GM23338 (cell line): ENCODE measurements at regions not wholly inside any gene's neighbourhood (a gene's known extent, or its start where the extent isn't known, plus 50 kb on each side); places are given as distances from the start of the nearest gene placed in this dataset.

Source experiments
- ATAC-seq: fragments of 200-7000 bp; cut with Tn5 transposase; 3 replicates; pipeline ENCODE4 v1.9.1; 2020
- DNase-seq: peaks from one replicate; pipeline ENCODE4 v3.0.0-alpha.2; 2015; ENCODE audit warnings: low spot score
- H2AFZ ChIP-seq: fragments of 200-600 bp; sonication (generic); 2 replicates; pipeline ENCODE4 v1.8.0; 2016; ENCODE audit warnings: antibody characterized with exemption, mild to moderate bottlenecking, moderate library complexity
- H3F3A ChIP-seq: fragments of 200-600 bp; sonication (generic); replicated peaks from 2 replicates; pipeline ENCODE4 v1.8.0; 2017; ENCODE audit warnings: antibody characterized with exemption, mixed run types, low read depth
- H3K27ac ChIP-seq: fragments of 200-600 bp; sonication (generic); 2 replicates; pipeline ENCODE4 v1.6.1; 2016; ENCODE audit warnings: low read depth
- H3K27me3 ChIP-seq: fragments of 200-600 bp; sonication (generic); 2 replicates; pipeline ENCODE4 v1.8.0; 2016; ENCODE audit warnings: mild to moderate bottlenecking, mixed run types, moderate library complexity; ENCODE audit not compliant: insufficient read depth
- H3K36me3 ChIP-seq: fragments of 200-600 bp; sonication (generic); 2 replicates; pipeline ENCODE4 v1.8.0; 2016; ENCODE audit warnings: mild to moderate bottlenecking; ENCODE audit not compliant: insufficient read depth
- H3K4me1 ChIP-seq: fragments of 200-600 bp; sonication (generic); 2 replicates; pipeline ENCODE4 v1.8.0; 2016; ENCODE audit warnings: mild to moderate bottlenecking, moderate library complexity; ENCODE audit not compliant: insufficient read depth
- H3K4me2 ChIP-seq: fragments of 200-600 bp; sonication (generic); 2 replicates; pipeline ENCODE4 v1.7.1; 2017; ENCODE audit warnings: mixed run types
- H3K4me3 ChIP-seq: fragments of 200-600 bp; sonication (generic); 2 replicates; pipeline ENCODE4 v1.6.1; 2016; ENCODE audit warnings: mixed run types
- H3K79me2 ChIP-seq: fragments of 200-600 bp; sonication (generic); replicated peaks from 2 replicates; pipeline ENCODE4 v1.8.0; 2017; ENCODE audit warnings: mild to moderate bottlenecking; ENCODE audit not compliant: insufficient read depth
- H3K9me2 ChIP-seq: fragments of 200-600 bp; sonication (generic); 2 replicates; pipeline ENCODE4 v1.8.0; 2017; ENCODE audit not compliant: insufficient read depth
- H4K20me1 ChIP-seq: fragments of 200-600 bp; sonication (generic); replicated peaks from 2 replicates; pipeline ENCODE4 v1.8.0; 2017; ENCODE audit warnings: mild to moderate bottlenecking; ENCODE audit not compliant: insufficient read depth
- H3K27ac Mint-ChIP-seq: 2 replicates; pipeline ENCODE4 v1.8.0; 2020; ENCODE audit warnings: inconsistent platforms, mild to moderate bottlenecking, moderate library complexity, mixed read lengths
- H3K27me3 Mint-ChIP-seq: 3 replicates; pipeline ENCODE4 v1.8.0; 2022; ENCODE audit warnings: low read depth, mild to moderate bottlenecking, moderate library complexity, mixed read lengths, inconsistent platforms; ENCODE audit not compliant: insufficient read depth, poor library complexity
- H3K36me3 Mint-ChIP-seq: 3 replicates; pipeline ENCODE4 v1.8.0; 2021; ENCODE audit warnings: low read depth, mild to moderate bottlenecking, inconsistent platforms, moderate library complexity, mixed read lengths
- H3K4me1 Mint-ChIP-seq: 3 replicates; pipeline ENCODE4 v1.8.0; 2020; ENCODE audit warnings: mild to moderate bottlenecking, inconsistent platforms, mixed read lengths
- H3K4me3 Mint-ChIP-seq: 3 replicates; pipeline ENCODE4 v1.8.0; 2021; ENCODE audit warnings: moderate library complexity, mild to moderate bottlenecking, inconsistent platforms, mixed read lengths
- H3K9me3 Mint-ChIP-seq: 3 replicates; pipeline ENCODE4 v1.8.0; 2020; ENCODE audit warnings: moderate library complexity, mild to moderate bottlenecking, inconsistent platforms, mixed read lengths
- CREB1 ChIP-seq: fragments of 250-450 bp; sonication (Bioruptor Pico); IDR thresholded peaks from 2 replicates; pipeline ENCODE4 v1.5.0; 2020; ENCODE audit warnings: low read depth, mild to moderate bottlenecking, moderate library complexity
- EZH2 ChIP-seq: fragments of 200-600 bp; sonication (generic); IDR thresholded peaks from one replicate; pipeline ENCODE4 v1.8.0; 2017; ENCODE audit warnings: antibody characterized with exemption, mild to moderate bottlenecking, low read depth; ENCODE audit not compliant: unreplicated experiment
- EZH2phosphoT487 ChIP-seq: fragments of 200-600 bp; sonication (generic); IDR thresholded peaks from one replicate; pipeline ENCODE4 v1.8.1; 2018; ENCODE audit warnings: antibody characterized with exemption; ENCODE audit not compliant: unreplicated experiment
- JUNB ChIP-seq: IDR thresholded peaks from one replicate; pipeline ENCODE4 v1.6.1; 2016; ENCODE audit warnings: antibody characterized with exemption; ENCODE audit not compliant: unreplicated experiment
- NANOG ChIP-seq: IDR thresholded peaks from 2 replicates; pipeline ENCODE4 v1.6.1; 2016; ENCODE audit warnings: antibody characterized with exemption, borderline replicate concordance
- POLR2AphosphoS5 ChIP-seq: IDR thresholded peaks from 2 replicates; pipeline ENCODE4 v1.6.1; 2016; ENCODE audit warnings: antibody characterized with exemption, low read depth
- STAT1 ChIP-seq: IDR thresholded peaks from one replicate; pipeline ENCODE4 v1.6.1; 2016; ENCODE audit warnings: antibody characterized with exemption; ENCODE audit not compliant: unreplicated experiment
- TF ChIP-seq, protein P1 (sequence below), 2 experiments: fragments of 200-600 bp in 1 of 2; sonication (generic) in 1 of 2; conservative IDR thresholded peaks; 2 replicates each; pipeline versions ENCODE4 v1.5.1 to v1.6.1; 2016 to 2017; ENCODE audit warnings: antibody characterized with exemption in 2 of 2, low read depth in 2 of 2, mild to moderate bottlenecking in 2 of 2, moderate library complexity in 1 of 2
- TF ChIP-seq, protein P2 (sequence below): fragments of 250-450 bp; sonication (Bioruptor Pico); IDR thresholded peaks from 2 replicates; pipeline ENCODE4 v1.5.0; 2020; ENCODE audit warnings: mild to moderate bottlenecking, moderate library complexity
- TF ChIP-seq, protein P3 (sequence below): IDR thresholded peaks from one replicate; pipeline ENCODE4 v1.6.1; 2018; ENCODE audit warnings: antibody characterized with exemption; ENCODE audit not compliant: unreplicated experiment

DNA sequence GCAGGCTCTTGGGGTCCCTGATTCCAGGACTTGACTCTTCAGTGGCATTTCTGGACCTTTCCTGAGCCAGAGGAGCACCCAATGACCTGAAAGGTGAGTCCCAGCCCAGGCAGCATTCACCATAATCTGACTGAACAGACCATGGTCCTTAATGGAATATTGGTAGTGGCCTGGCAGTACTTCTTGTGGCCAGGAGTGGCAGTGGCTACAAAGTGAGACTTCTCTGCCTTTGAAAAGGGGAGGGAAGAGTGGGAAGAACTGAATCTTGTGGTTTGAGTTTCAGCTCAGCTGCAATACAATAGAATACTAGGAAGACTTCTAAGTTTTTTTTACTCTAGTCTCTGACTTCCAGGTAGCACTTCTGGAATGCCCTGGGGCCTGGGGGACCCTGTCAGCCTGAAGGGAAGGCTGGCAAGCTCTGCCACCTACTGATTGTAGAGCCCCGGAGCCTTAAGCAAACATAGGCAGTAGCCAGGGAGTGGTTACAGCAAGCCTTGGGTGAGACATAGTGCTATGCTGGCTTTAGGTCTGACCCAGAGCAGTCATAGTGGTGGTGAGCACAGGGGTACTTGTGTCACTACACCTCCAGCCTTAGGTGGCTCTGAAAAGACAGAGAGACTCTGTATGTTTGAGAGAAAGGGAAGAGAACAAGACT, 674.2 kb upstream of the MANEA start:
- Mint-ChIP-seq H3K27me3 (no peaks in the 10 kb centered on the region), H3K4me1 (no peaks in the 10 kb centered on the region), H3K36me3 (no peaks in the 10 kb centered on the region), H3K4me3 (no peak overlapping the region), H3K27ac (no peak overlapping the region), H3K9me3 (no peaks in the 10 kb centered on the region)
- Histone ChIP-seq H3K4me2 (no peak overlapping the region), H2AFZ (no peak overlapping the region), H3K4me1 (no peaks in the 10 kb centered on the region), H3K36me3 (no peaks in the 10 kb centered on the region), H4K20me1 (no peaks in the 10 kb centered on the region), H3K27ac (no peak overlapping the region), H3F3A (no peaks in the 10 kb centered on the region), H3K79me2 (no peaks in the 10 kb centered on the region), H3K9me2 (no peaks in the 10 kb centered on the region; the same call in 1 of the 2 replicates), H3K27me3 (no peaks in the 10 kb centered on the region), H3K4me3 (no peak overlapping the region)
- TF ChIP-seq, protein P1, sequence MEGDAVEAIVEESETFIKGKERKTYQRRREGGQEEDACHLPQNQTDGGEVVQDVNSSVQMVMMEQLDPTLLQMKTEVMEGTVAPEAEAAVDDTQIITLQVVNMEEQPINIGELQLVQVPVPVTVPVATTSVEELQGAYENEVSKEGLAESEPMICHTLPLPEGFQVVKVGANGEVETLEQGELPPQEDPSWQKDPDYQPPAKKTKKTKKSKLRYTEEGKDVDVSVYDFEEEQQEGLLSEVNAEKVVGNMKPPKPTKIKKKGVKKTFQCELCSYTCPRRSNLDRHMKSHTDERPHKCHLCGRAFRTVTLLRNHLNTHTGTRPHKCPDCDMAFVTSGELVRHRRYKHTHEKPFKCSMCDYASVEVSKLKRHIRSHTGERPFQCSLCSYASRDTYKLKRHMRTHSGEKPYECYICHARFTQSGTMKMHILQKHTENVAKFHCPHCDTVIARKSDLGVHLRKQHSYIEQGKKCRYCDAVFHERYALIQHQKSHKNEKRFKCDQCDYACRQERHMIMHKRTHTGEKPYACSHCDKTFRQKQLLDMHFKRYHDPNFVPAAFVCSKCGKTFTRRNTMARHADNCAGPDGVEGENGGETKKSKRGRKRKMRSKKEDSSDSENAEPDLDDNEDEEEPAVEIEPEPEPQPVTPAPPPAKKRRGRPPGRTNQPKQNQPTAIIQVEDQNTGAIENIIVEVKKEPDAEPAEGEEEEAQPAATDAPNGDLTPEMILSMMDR (conservative IDR thresholded peaks at IDR 0.05; ENCODE audit: low read depth in 2 of 2), result peak; percentile 29 to 44
- no peak for TF ChIP-seq NANOG
- DNase-seq, result peak; percentile 59
- peak; percentile 95 for ATAC-seq

DNA sequence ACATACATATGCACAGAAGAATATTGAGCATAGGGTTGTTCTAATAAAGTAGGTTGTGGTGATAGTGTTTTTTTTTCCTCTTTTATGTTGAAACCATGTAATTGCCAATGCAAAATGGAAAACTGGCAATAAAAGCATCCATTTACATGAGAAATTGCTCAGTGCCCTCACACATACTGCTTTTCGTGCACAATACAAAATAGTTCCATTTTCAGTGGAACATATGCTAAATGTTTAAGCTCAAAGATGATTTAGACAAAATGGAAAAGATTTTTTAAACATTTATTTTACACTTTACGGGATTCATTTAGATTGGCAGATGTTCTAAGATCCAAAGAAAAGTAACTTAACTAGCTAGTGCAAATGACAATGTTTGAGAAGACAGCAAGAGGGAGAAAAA, 678.1 kb upstream of the MANEA start:
- no peaks in the 10 kb centered on the region for H3F3A ChIP-seq
- Mint-ChIP-seq H3K27me3 (no peaks in the 10 kb centered on the region), H3K36me3 (no peaks in the 10 kb centered on the region), H3K9me3 (no peaks in the 10 kb centered on the region), H3K27ac (no peak overlapping the region), H3K4me1 (peaks cover 3% of the 10 kb centered on the region; the same call in 2 of the 3 replicates), H3K4me3 (no peak overlapping the region)
- no peak overlapping the region for H2AFZ ChIP-seq
- no peaks in the 10 kb centered on the region for H4K20me1 ChIP-seq
- no peak overlapping the region for H3K4me2 ChIP-seq
- H3K9me2 ChIP-seq, result no peaks in the 10 kb centered on the region; the same call in 1 of the 2 replicates
- H3K36me3 ChIP-seq, result no peaks in the 10 kb centered on the region
- H3K4me3 ChIP-seq, result no peak overlapping the region
- H3K79me2 ChIP-seq, result no peaks in the 10 kb centered on the region
- H3K4me1 ChIP-seq, result peaks cover 2% of the 10 kb centered on the region; the same call in 1 of the 2 replicates
- H3K27ac ChIP-seq, result no peak overlapping the region
- ATAC-seq (no peak), DNase-seq (no peak)
- no peaks in the 10 kb centered on the region for H3K27me3 ChIP-seq
- TF ChIP-seq JUNB, result no peak
- no peak for TF ChIP-seq EZH2
- TF ChIP-seq, protein P2, sequence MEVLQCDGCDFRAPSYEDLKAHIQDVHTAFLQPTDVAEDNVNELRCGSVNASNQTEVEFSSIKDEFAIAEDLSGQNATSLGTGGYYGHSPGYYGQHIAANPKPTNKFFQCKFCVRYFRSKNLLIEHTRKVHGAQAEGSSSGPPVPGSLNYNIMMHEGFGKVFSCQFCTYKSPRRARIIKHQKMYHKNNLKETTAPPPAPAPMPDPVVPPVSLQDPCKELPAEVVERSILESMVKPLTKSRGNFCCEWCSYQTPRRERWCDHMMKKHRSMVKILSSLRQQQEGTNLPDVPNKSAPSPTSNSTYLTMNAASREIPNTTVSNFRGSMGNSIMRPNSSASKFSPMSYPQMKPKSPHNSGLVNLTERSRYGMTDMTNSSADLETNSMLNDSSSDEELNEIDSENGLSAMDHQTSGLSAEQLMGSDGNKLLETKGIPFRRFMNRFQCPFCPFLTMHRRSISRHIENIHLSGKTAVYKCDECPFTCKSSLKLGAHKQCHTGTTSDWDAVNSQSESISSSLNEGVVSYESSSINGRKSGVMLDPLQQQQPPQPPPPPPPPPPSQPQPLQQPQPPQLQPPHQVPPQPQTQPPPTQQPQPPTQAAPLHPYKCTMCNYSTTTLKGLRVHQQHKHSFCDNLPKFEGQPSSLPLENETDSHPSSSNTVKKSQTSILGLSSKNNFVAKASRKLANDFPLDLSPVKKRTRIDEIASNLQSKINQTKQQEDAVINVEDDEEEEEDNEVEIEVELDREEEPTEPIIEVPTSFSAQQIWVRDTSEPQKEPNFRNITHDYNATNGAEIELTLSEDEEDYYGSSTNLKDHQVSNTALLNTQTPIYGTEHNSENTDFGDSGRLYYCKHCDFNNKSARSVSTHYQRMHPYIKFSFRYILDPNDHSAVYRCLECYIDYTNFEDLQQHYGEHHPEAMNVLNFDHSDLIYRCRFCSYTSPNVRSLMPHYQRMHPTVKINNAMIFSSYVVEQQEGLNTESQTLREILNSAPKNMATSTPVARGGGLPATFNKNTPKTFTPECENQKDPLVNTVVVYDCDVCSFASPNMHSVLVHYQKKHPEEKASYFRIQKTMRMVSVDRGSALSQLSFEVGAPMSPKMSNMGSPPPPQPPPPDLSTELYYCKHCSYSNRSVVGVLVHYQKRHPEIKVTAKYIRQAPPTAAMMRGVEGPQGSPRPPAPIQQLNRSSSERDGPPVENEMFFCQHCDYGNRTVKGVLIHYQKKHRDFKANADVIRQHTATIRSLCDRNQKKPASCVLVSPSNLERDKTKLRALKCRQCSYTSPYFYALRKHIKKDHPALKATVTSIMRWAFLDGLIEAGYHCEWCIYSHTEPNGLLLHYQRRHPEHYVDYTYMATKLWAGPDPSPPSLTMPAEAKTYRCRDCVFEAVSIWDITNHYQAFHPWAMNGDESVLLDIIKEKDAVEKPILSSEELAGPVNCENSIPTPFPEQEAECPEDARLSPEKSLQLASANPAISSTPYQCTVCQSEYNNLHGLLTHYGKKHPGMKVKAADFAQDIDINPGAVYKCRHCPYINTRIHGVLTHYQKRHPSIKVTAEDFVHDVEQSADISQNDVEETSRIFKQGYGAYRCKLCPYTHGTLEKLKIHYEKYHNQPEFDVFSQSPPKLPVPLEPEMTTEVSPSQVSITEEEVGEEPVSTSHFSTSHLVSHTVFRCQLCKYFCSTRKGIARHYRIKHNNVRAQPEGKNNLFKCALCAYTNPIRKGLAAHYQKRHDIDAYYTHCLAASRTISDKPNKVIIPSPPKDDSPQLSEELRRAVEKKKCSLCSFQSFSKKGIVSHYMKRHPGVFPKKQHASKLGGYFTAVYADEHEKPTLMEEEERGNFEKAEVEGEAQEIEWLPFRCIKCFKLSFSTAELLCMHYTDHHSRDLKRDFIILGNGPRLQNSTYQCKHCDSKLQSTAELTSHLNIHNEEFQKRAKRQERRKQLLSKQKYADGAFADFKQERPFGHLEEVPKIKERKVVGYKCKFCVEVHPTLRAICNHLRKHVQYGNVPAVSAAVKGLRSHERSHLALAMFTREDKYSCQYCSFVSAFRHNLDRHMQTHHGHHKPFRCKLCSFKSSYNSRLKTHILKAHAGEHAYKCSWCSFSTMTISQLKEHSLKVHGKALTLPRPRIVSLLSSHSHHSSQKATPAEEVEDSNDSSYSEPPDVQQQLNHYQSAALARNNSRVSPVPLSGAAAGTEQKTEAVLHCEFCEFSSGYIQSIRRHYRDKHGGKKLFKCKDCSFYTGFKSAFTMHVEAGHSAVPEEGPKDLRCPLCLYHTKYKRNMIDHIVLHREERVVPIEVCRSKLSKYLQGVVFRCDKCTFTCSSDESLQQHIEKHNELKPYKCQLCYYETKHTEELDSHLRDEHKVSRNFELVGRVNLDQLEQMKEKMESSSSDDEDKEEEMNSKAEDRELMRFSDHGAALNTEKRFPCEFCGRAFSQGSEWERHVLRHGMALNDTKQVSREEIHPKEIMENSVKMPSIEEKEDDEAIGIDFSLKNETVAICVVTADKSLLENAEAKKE, result no peak
- TF ChIP-seq POLR2AphosphoS5, result no peak
- no peak for TF ChIP-seq NANOG
- TF ChIP-seq EZH2phosphoT487, result no peak
- TF ChIP-seq, protein P3, sequence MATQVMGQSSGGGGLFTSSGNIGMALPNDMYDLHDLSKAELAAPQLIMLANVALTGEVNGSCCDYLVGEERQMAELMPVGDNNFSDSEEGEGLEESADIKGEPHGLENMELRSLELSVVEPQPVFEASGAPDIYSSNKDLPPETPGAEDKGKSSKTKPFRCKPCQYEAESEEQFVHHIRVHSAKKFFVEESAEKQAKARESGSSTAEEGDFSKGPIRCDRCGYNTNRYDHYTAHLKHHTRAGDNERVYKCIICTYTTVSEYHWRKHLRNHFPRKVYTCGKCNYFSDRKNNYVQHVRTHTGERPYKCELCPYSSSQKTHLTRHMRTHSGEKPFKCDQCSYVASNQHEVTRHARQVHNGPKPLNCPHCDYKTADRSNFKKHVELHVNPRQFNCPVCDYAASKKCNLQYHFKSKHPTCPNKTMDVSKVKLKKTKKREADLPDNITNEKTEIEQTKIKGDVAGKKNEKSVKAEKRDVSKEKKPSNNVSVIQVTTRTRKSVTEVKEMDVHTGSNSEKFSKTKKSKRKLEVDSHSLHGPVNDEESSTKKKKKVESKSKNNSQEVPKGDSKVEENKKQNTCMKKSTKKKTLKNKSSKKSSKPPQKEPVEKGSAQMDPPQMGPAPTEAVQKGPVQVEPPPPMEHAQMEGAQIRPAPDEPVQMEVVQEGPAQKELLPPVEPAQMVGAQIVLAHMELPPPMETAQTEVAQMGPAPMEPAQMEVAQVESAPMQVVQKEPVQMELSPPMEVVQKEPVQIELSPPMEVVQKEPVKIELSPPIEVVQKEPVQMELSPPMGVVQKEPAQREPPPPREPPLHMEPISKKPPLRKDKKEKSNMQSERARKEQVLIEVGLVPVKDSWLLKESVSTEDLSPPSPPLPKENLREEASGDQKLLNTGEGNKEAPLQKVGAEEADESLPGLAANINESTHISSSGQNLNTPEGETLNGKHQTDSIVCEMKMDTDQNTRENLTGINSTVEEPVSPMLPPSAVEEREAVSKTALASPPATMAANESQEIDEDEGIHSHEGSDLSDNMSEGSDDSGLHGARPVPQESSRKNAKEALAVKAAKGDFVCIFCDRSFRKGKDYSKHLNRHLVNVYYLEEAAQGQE, result no peak
- no peak for TF ChIP-seq STAT1
- no peak for TF ChIP-seq CREB1 (CRISPR knock-in tag)
